A549 (cell line): ENCODE measurements at regions not wholly inside any gene's neighbourhood (a gene's known extent, or its start where the extent isn't known, plus 50 kb on each side); places are given as distances from the start of the nearest gene placed in this dataset.
"Not testable (repeated sequence)": the region's sequence is repeated elsewhere in the genome, so short reads cannot be mapped to it uniquely, and the experiment has no call there.

Source experiments
- CTCF ChIP-seq: fragments of >200 bp; sonication (Bioruptor Twin); formaldehyde crosslinking; IDR thresholded peaks from 3 replicates; pipeline ENCODE4 v1.5.1; 2016
- TF ChIP-seq, protein P1 (sequence below): IDR thresholded peaks from 2 replicates; pipeline ENCODE4 v1.6.1; 2012; ENCODE audit warnings: low read depth, borderline replicate concordance

GRCh38 chr1:234808459-234808858 is 198.5 kb upstream of the IRF2BP2 start:
- TF ChIP-seq, protein P1, sequence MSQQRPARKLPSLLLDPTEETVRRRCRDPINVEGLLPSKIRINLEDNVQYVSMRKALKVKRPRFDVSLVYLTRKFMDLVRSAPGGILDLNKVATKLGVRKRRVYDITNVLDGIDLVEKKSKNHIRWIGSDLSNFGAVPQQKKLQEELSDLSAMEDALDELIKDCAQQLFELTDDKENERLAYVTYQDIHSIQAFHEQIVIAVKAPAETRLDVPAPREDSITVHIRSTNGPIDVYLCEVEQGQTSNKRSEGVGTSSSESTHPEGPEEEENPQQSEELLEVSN, result not testable (repeated sequence)
- not testable (repeated sequence) for TF ChIP-seq CTCF
